ENCODE measurements at regions not wholly inside any gene's neighbourhood (a gene's known extent, or its start where the extent isn't known, plus 50 kb on each side); places are given as distances from the start of the nearest gene placed in this dataset.
A peak's percentile ranks its signal among the peaks of the same experiment; 100 is the strongest.

- DNase-seq (ENCODE audit: low spot score): no peak
Measured at GRCh38 chr6:85396159-85396808, 53.6 kb upstream of the NT5E start.

GRCh38 chr6:85395746-85396145, 54.1 kb upstream of the NT5E start:
- no peak for DNase-seq (ENCODE audit: low spot score)

GRCh38 chr6:85394853-85395538, 54.9 kb upstream of the NT5E start:
- no peak for DNase-seq (ENCODE audit: low spot score)

GRCh38 chr6:85394199-85394598, 55.7 kb upstream of the NT5E start:
- no peak for DNase-seq (ENCODE audit: low spot score)

- no peak for DNase-seq (ENCODE audit: low spot score)
Measured at GRCh38 chr6:85392379-85392778, 57.5 kb upstream of the NT5E start.

GRCh38 chr6:85390775-85391174, 59.1 kb upstream of the NT5E start:
- peak; percentile 67 for DNase-seq (ENCODE audit: low spot score)

GRCh38 chr6:85390105-85390728, 59.7 kb upstream of the NT5E start:
- DNase-seq (ENCODE audit: low spot score): peak; percentile 88

- no peak for DNase-seq (ENCODE audit: low spot score)
Measured at GRCh38 chr6:85389151-85389797, 60.6 kb upstream of the NT5E start.

GRCh38 chr6:85388531-85388930, 61.4 kb upstream of the NT5E start:
- DNase-seq (ENCODE audit: low spot score): no peak

- DNase-seq (ENCODE audit: low spot score): no peak
Measured at GRCh38 chr6:85385636-85386315, 64.1 kb upstream of the NT5E start.

GRCh38 chr6:85383042-85383441, 66.8 kb upstream of the NT5E start:
- DNase-seq (ENCODE audit: low spot score): no peak

GRCh38 chr6:85382541-85382940, 67.3 kb upstream of the NT5E start:
- no peak for DNase-seq (ENCODE audit: low spot score)

- no peak for DNase-seq (ENCODE audit: low spot score)
Measured at GRCh38 chr6:85372915-85373270, 77.0 kb upstream of the NT5E start.

- no peak for DNase-seq (ENCODE audit: low spot score)
Measured at GRCh38 chr6:85372188-85372914, 77.5 kb upstream of the NT5E start.

GRCh38 chr6:85368631-85369030, 81.3 kb upstream of the NT5E start:
- no peak for DNase-seq (ENCODE audit: low spot score)

- peak; percentile 73 for DNase-seq (ENCODE audit: low spot score)
Measured at GRCh38 chr6:85364344-85364743, 85.5 kb upstream of the NT5E start.

- DNase-seq (ENCODE audit: low spot score): no peak
Measured at GRCh38 chr6:85363870-85364269, 86.0 kb upstream of the NT5E start.

GRCh38 chr6:85362652-85363310, 87.1 kb upstream of the NT5E start:
- no peak for DNase-seq (ENCODE audit: low spot score)

- DNase-seq (ENCODE audit: low spot score): no peak
Measured at GRCh38 chr6:85361643-85362014, 88.3 kb upstream of the NT5E start.

GRCh38 chr6:85360794-85361642, 88.9 kb upstream of the NT5E start:
- peak; percentile 96 for DNase-seq (ENCODE audit: low spot score)

Measured in kidney tubule cell (primary cell).